ENCODE measurements at regions not wholly inside any gene's neighbourhood (a gene's known extent, or its start where the extent isn't known, plus 50 kb on each side); places are given as distances from the start of the nearest gene placed in this dataset.

DNA sequence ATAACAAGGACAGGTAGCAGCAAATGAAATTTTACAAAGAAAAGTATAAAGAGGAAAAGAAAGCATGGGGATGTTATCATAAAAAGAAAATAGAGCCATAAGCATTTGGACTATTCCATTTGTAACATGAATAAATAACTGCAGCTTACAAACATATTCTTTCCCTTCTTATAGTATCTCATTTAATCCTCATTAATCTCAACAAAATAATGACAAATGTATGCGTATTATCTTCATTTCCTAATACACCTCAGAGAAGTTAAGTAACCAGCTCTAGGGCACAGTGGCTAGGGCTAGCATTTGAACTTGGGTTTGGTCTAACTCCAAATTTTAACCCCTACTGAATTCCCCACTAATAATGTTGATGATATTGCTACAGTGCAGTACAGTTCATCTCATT lies 175.5 kb upstream of the POU5F2 start:
- 96% methylated on average over 1 of the region's 1 CpG for WGBS (ENCODE audit: insufficient coverage, insufficient replicate concordance, low lambda C conversion rate, missing lambda C conversion rate)
- Histone ChIP-seq H3K4me3 (no peak overlapping the region), H3K9me3 (replicated peaks; ENCODE audit: control insufficient read depth, insufficient read depth, low read length) (no peaks in the 10 kb centered on the region), H2AFZ (ENCODE audit: control insufficient read depth, low read depth, low read length) (no peak overlapping the region), H3K79me2 (ENCODE audit: control insufficient read depth, insufficient read depth, low read length) (no peaks in the 10 kb centered on the region), H3K4me2 (ENCODE audit: control insufficient read depth, insufficient read depth) (no peak overlapping the region), H3K27me3 (replicated peaks in 1 of 2; ENCODE audit: control insufficient read depth in 2 of 2, insufficient read depth in 2 of 2, low read length in 1 of 2) (no peaks in the 10 kb centered on the region), H3K36me3 (ENCODE audit: control insufficient read depth in 2 of 2, insufficient read depth in 2 of 2, low read length in 1 of 2) (no peaks in the 10 kb centered on the region), H3K4me1 (ENCODE audit: control insufficient read depth, insufficient read depth, low read length) (no peaks in the 10 kb centered on the region), H4K20me1 (ENCODE audit: control insufficient read depth, insufficient read depth) (no peaks in the 10 kb centered on the region), H3K9ac (ENCODE audit: control insufficient read depth, insufficient read depth, low read length) (no peak overlapping the region), H3K27ac (ENCODE audit: control insufficient read depth, insufficient read depth) (no peak overlapping the region)
- CTCF ChIA-PET, result interaction anchor here (1.7 to 2.3 kb wide), 2 partner anchors 18 to 116 kb away, joined by 9 to 13 read pairs; no protein-coding TSS in a partner anchor
- no peak for TF ChIP-seq POLR2A (IDR thresholded peaks at IDR 0.05; ENCODE audit: low read depth, low read length)
- no peak for TF ChIP-seq MTA3 (IDR thresholded peaks at IDR 0.05; ENCODE audit: borderline replicate concordance, low read length)
- TF ChIP-seq ELK1 (IDR thresholded peaks at IDR 0.05; ENCODE audit: low read depth, low read length), result no peak
- TF ChIP-seq CHD2 (IDR thresholded peaks at IDR 0.05; ENCODE audit: borderline replicate concordance, low read depth, low read length), result no peak
- no peak for TF ChIP-seq MYB (IDR thresholded peaks at IDR 0.05; ENCODE audit: borderline replicate concordance, low read depth, low read length)
- no peak for TF ChIP-seq NR2F1 (conservative IDR thresholded peaks at IDR 0.05)
- TF ChIP-seq BHLHE40 (IDR thresholded peaks at IDR 0.05; ENCODE audit: borderline replicate concordance in 1 of 2, low read depth in 2 of 2, low read length in 1 of 2), result no peak
- no peak for TF ChIP-seq TBL1XR1 (IDR thresholded peaks at IDR 0.05; ENCODE audit: low read depth, low read length)
- no peak for TF ChIP-seq PAX8 (IDR thresholded peaks at IDR 0.05)
- FAIRE-seq (no peak), DNase-seq (ENCODE audit: low read depth, low spot score) (no peak), ATAC-seq (no peak)
- POLR2A ChIA-PET, result no interaction called here
- BruUV-seq (replicated peaks), result no TSS peak
- in situ Hi-C loops (cut with MboI), result no loop called here
- RAD21 ChIA-PET (ENCODE audit: unreplicated experiment), result no interaction called here
- intact Hi-C loops (cut with micrococcal nuclease; ENCODE audit: unreplicated experiment), result loop anchor here (5.0 kb wide), 1 partner anchor 115 kb away; no protein-coding TSS in a partner anchor
- SMC1A ChIA-PET (ENCODE audit: uncharacterized antibody, unreplicated experiment), result interaction anchor here (0.7 to 1.9 kb wide), 2 partner anchors 115 to 334 kb away, joined by 3 to 7 read pairs; partner anchors contain the start of gene NR2F1

Measured in GM12878 (cell line).